ENCODE measurements at regions not wholly inside any gene's neighbourhood (a gene's known extent, or its start where the extent isn't known, plus 50 kb on each side); places are given as distances from the start of the nearest gene placed in this dataset.
"Not testable (repeated sequence)": the region's sequence is repeated elsewhere in the genome, so short reads cannot be mapped to it uniquely, and the experiment has no call there.

GRCh38 chr15:20239186-20239585 lies 302.4 kb downstream of the GOLGA6L6 start:
- not testable (repeated sequence) for H3K27me3 Mint-ChIP-seq, H3K9me3 Mint-ChIP-seq, H3K4me1 Mint-ChIP-seq, H3K4me3 Mint-ChIP-seq, H3K27ac Mint-ChIP-seq, H3K36me3 Mint-ChIP-seq

GRCh38 chr15:20237256-20238020 lies 304.2 kb downstream of the GOLGA6L6 start:
- not testable (repeated sequence) for H3K27me3 Mint-ChIP-seq, H3K9me3 Mint-ChIP-seq, H3K36me3 Mint-ChIP-seq, H3K27ac Mint-ChIP-seq, H3K4me1 Mint-ChIP-seq, H3K4me3 Mint-ChIP-seq

GRCh38 chr15:20235728-20236127 lies 305.9 kb downstream of the GOLGA6L6 start:
- not testable (repeated sequence) for H3K27me3 Mint-ChIP-seq, H3K9me3 Mint-ChIP-seq, H3K27ac Mint-ChIP-seq, H3K4me3 Mint-ChIP-seq, H3K4me1 Mint-ChIP-seq, H3K36me3 Mint-ChIP-seq

- not testable (repeated sequence) for H3K4me3 Mint-ChIP-seq, H3K4me1 Mint-ChIP-seq, H3K9me3 Mint-ChIP-seq, H3K27ac Mint-ChIP-seq, H3K27me3 Mint-ChIP-seq, H3K36me3 Mint-ChIP-seq
These were observed 307.5 kb downstream of the GOLGA6L6 start for GRCh38 chr15:20234006-20234540.

- H3K27ac Mint-ChIP-seq, H3K4me1 Mint-ChIP-seq, H3K27me3 Mint-ChIP-seq, H3K9me3 Mint-ChIP-seq, H3K4me3 Mint-ChIP-seq, H3K36me3 Mint-ChIP-seq: not testable (repeated sequence)
These were observed 309.1 kb downstream of the GOLGA6L6 start for GRCh38 chr15:20232457-20232856.

- H3K4me3 Mint-ChIP-seq, H3K27me3 Mint-ChIP-seq, H3K9me3 Mint-ChIP-seq, H3K4me1 Mint-ChIP-seq, H3K27ac Mint-ChIP-seq, H3K36me3 Mint-ChIP-seq: not testable (repeated sequence)
These were observed 310.9 kb downstream of the GOLGA6L6 start for GRCh38 chr15:20230656-20231055.

GRCh38 chr15:20228791-20229190 lies 312.8 kb downstream of the GOLGA6L6 start:
- not testable (repeated sequence) for H3K36me3 Mint-ChIP-seq, H3K9me3 Mint-ChIP-seq, H3K27me3 Mint-ChIP-seq, H3K4me1 Mint-ChIP-seq, H3K4me3 Mint-ChIP-seq, H3K27ac Mint-ChIP-seq

- not testable (repeated sequence) for H3K4me3 Mint-ChIP-seq, H3K4me1 Mint-ChIP-seq
These were observed 314.3 kb downstream of the GOLGA6L6 start for GRCh38 chr15:20227119-20227853.

GRCh38 chr15:20226531-20226930 lies 315.1 kb downstream of the GOLGA6L6 start:
- not testable (repeated sequence) for H3K27ac Mint-ChIP-seq, H3K9me3 Mint-ChIP-seq, H3K36me3 Mint-ChIP-seq, H3K4me3 Mint-ChIP-seq, H3K27me3 Mint-ChIP-seq, H3K4me1 Mint-ChIP-seq

More at GRCh38 chr15:20227119-20227853, 314.3 kb downstream of the GOLGA6L6 start:
- not testable (repeated sequence) for H3K27me3 Mint-ChIP-seq, H3K9me3 Mint-ChIP-seq, H3K36me3 Mint-ChIP-seq, H3K27ac Mint-ChIP-seq

GRCh38 chr15:20221063-20221462 lies 320.5 kb downstream of the GOLGA6L6 start:
- H3K36me3 Mint-ChIP-seq, H3K27me3 Mint-ChIP-seq, H3K27ac Mint-ChIP-seq, H3K9me3 Mint-ChIP-seq, H3K4me3 Mint-ChIP-seq, H3K4me1 Mint-ChIP-seq: not testable (repeated sequence)

GRCh38 chr15:20219171-20219570 lies 322.4 kb downstream of the GOLGA6L6 start:
- H3K27ac Mint-ChIP-seq, H3K36me3 Mint-ChIP-seq, H3K4me1 Mint-ChIP-seq, H3K27me3 Mint-ChIP-seq, H3K9me3 Mint-ChIP-seq, H3K4me3 Mint-ChIP-seq: not testable (repeated sequence)

GRCh38 chr15:20215700-20216099 lies 325.9 kb downstream of the GOLGA6L6 start:
- not testable (repeated sequence) for H3K36me3 Mint-ChIP-seq, H3K9me3 Mint-ChIP-seq, H3K27me3 Mint-ChIP-seq, H3K4me1 Mint-ChIP-seq, H3K4me3 Mint-ChIP-seq, H3K27ac Mint-ChIP-seq

GRCh38 chr15:20214101-20214500 lies 327.5 kb downstream of the GOLGA6L6 start:
- not testable (repeated sequence) for H3K4me3 Mint-ChIP-seq, H3K27ac Mint-ChIP-seq, H3K9me3 Mint-ChIP-seq, H3K27me3 Mint-ChIP-seq, H3K4me1 Mint-ChIP-seq, H3K36me3 Mint-ChIP-seq

- not testable (repeated sequence) for H3K36me3 Mint-ChIP-seq, H3K27me3 Mint-ChIP-seq, H3K4me1 Mint-ChIP-seq, H3K9me3 Mint-ChIP-seq, H3K4me3 Mint-ChIP-seq, H3K27ac Mint-ChIP-seq
These were observed 330.1 kb downstream of the GOLGA6L6 start for GRCh38 chr15:20211508-20211907.

- not testable (repeated sequence) for H3K9me3 Mint-ChIP-seq, H3K27me3 Mint-ChIP-seq, H3K36me3 Mint-ChIP-seq, H3K4me3 Mint-ChIP-seq, H3K27ac Mint-ChIP-seq, H3K4me1 Mint-ChIP-seq
These were observed 331.6 kb downstream of the GOLGA6L6 start for GRCh38 chr15:20209973-20210372.

- H3K27ac Mint-ChIP-seq, H3K4me3 Mint-ChIP-seq, H3K36me3 Mint-ChIP-seq, H3K9me3 Mint-ChIP-seq, H3K27me3 Mint-ChIP-seq, H3K4me1 Mint-ChIP-seq: not testable (repeated sequence)
These were observed 334.0 kb downstream of the GOLGA6L6 start for GRCh38 chr15:20207607-20208006.
